B cell (primary cell): ENCODE measurements at regions not wholly inside any gene's neighbourhood (a gene's known extent, or its start where the extent isn't known, plus 50 kb on each side); places are given as distances from the start of the nearest gene placed in this dataset.

Source experiments
- ATAC-seq: fragments of 200-7000 bp; cut with Tn5 transposase; one replicate; pipeline ENCODE4 v1.10.0; 2021; ENCODE audit warnings: low read depth, mild to moderate bottlenecking, moderate number of reproducible peaks, moderate library complexity
- CTCF ChIA-PET: fragments of 350-600 bp; sonication (Branson Sonifier 250); formaldehyde crosslinking; loops from one replicate; lab custom pipeline; 2021; ENCODE audit warnings: antibody characterized with exemption, inconsistent platforms; lab: Charles Lee
- POLR2A ChIA-PET: fragments of 350-600 bp; sonication (Branson Sonifier 250); formaldehyde crosslinking; loops from one replicate; lab custom pipeline; 2021; ENCODE audit warnings: antibody characterized with exemption; lab: Charles Lee
- DNase-seq: peaks from one replicate; pipeline ENCODE4 v3.0.0; 2013
- H2AFZ ChIP-seq: 2 replicates; pipeline ENCODE4 v1.6.1; 2012; ENCODE audit warnings: mild to moderate bottlenecking, low read depth, low read length; ENCODE audit not compliant: insufficient read depth, poor library complexity, severe bottlenecking
- H3K27ac ChIP-seq, 2 donors: 1 replicate in 1 of 2; 2 replicates in 1 of 2; pipeline ENCODE4 v1.5.1; 2012 to 2013; ENCODE audit warnings: low read length in 2 of 2, mild to moderate bottlenecking in 2 of 2, moderate library complexity in 1 of 2
- H3K27me3 ChIP-seq, 4 experiments: fragments of 200-600 bp in 1 of 4; sonication (generic) in 1 of 4; replicated peaks in 1 of 4; 1 replicate in 2 of 4; 2 replicates in 2 of 4; pipeline versions ENCODE4 v1.6.1 to v1.7.0; 2013 to 2016; ENCODE audit warnings: low read length in 3 of 4, mild to moderate bottlenecking in 2 of 4, mixed read lengths in 1 of 4, moderate library complexity in 1 of 4; ENCODE audit not compliant: insufficient read depth in 4 of 4, control insufficient read depth in 3 of 4; ENCODE audit errors: control extremely low read depth in 1 of 4
- H3K36me3 ChIP-seq, 2 experiments: replicated peaks in 1 of 2; 1 replicate in 1 of 2; 2 replicates in 1 of 2; pipeline versions ENCODE4 v1.6.1 to v1.7.1; 2013; ENCODE audit warnings: low read length in 1 of 2; ENCODE audit not compliant: insufficient read depth in 2 of 2, control insufficient read depth in 1 of 2; ENCODE audit errors: control extremely low read depth in 1 of 2, extremely low read depth in 1 of 2
- H3K4me1 ChIP-seq, 2 donors: fragments of 200-600 bp in 1 of 2; sonication (generic) in 1 of 2; 1 replicate in 1 of 2; 2 replicates in 1 of 2; pipeline versions ENCODE4 v1.5.1 to v1.6.1; 2013 to 2017; ENCODE audit warnings: low read length in 2 of 2; ENCODE audit not compliant: control insufficient read depth in 2 of 2, insufficient read depth in 2 of 2
- H3K4me2 ChIP-seq: replicated peaks from 2 replicates; pipeline ENCODE3; 2012; ENCODE audit warnings: mild to moderate bottlenecking, low read depth, low read length; ENCODE audit not compliant: poor library complexity, severe bottlenecking
- H3K4me3 ChIP-seq, 5 experiments: fragments of 200-600 bp in 1 of 5; sonication (generic) in 1 of 5; 1 replicate in 3 of 5; 2 replicates in 2 of 5; pipeline versions ENCODE4 v1.5.1 to v1.7.0; 2011 to 2016; ENCODE audit warnings: low read length in 4 of 5, mild to moderate bottlenecking in 4 of 5, low read depth in 2 of 5, control low read depth in 1 of 5, moderate library complexity in 1 of 5; ENCODE audit not compliant: insufficient read depth in 1 of 5; ENCODE audit errors: control extremely low read depth in 1 of 5, extremely low read depth in 1 of 5
- H3K79me2 ChIP-seq: fragments of 200-600 bp; sonication (generic); one replicate; pipeline ENCODE4 v1.6.0; 2016; ENCODE audit warnings: low read length; ENCODE audit not compliant: control insufficient read depth, insufficient read depth
- H3K9ac ChIP-seq: fragments of 200-600 bp; sonication (generic); 2 replicates; pipeline ENCODE4 v1.6.1; 2017; ENCODE audit warnings: mild to moderate bottlenecking, low read length, moderate library complexity
- H3K9me3 ChIP-seq, 3 donors: one replicate each; pipeline versions ENCODE4 v1.6.1 to v1.7.1; 2013; ENCODE audit warnings: low read length in 2 of 3; ENCODE audit not compliant: control insufficient read depth in 2 of 3, insufficient read depth in 1 of 3; ENCODE audit errors: control extremely low read depth in 1 of 3
- H4K20me1 ChIP-seq: 2 replicates; pipeline ENCODE4 v1.6.0; 2012; ENCODE audit warnings: mild to moderate bottlenecking, low read length; ENCODE audit not compliant: insufficient read depth, control insufficient read depth, poor library complexity, severe bottlenecking
- H3K27ac Mint-ChIP-seq: one replicate; pipeline ENCODE4 v1.8.0; 2021; ENCODE audit warnings: mixed read lengths
- H3K27me3 Mint-ChIP-seq: one replicate; pipeline ENCODE4 v1.8.0; 2021; ENCODE audit warnings: mixed read lengths
- H3K4me1 Mint-ChIP-seq: one replicate; pipeline ENCODE4 v1.8.0; 2021; ENCODE audit warnings: mixed read lengths
- H3K4me3 Mint-ChIP-seq: one replicate; pipeline ENCODE4 v1.8.0; 2021; ENCODE audit warnings: mixed read lengths
- H3K9me3 Mint-ChIP-seq: one replicate; pipeline ENCODE4 v1.8.0; 2022; ENCODE audit warnings: mixed read lengths; ENCODE audit not compliant: insufficient read depth
- EZH2 ChIP-seq: IDR thresholded peaks from 2 replicates; pipeline ENCODE4 v1.6.1; 2012; ENCODE audit warnings: borderline replicate concordance, low read depth, mild to moderate bottlenecking, moderate library complexity, low read length; ENCODE audit not compliant: insufficient read depth, poor library complexity, severe bottlenecking
- WGBS: methylation state at CpG from one replicate; pipeline ENCODE4 v1.1.5; 2013; ENCODE audit warnings: missing lambda C conversion rate; ENCODE audit not compliant: insufficient coverage; 5-methylcytosine and 5-hydroxymethylcytosine counted together
- intact Hi-C: fragments of 100-400 bp; cut with micrococcal nuclease; formaldehyde crosslinking; loops from one replicate; pipeline ENCODE4 v1.10.0; 2022
- TF ChIP-seq, protein P1 (sequence below): fragments of 200-600 bp; IDR thresholded peaks from one replicate; pipeline ENCODE4 v1.8.0; 2022; ENCODE audit warnings: antibody characterized with exemption, mild to moderate bottlenecking

DNA sequence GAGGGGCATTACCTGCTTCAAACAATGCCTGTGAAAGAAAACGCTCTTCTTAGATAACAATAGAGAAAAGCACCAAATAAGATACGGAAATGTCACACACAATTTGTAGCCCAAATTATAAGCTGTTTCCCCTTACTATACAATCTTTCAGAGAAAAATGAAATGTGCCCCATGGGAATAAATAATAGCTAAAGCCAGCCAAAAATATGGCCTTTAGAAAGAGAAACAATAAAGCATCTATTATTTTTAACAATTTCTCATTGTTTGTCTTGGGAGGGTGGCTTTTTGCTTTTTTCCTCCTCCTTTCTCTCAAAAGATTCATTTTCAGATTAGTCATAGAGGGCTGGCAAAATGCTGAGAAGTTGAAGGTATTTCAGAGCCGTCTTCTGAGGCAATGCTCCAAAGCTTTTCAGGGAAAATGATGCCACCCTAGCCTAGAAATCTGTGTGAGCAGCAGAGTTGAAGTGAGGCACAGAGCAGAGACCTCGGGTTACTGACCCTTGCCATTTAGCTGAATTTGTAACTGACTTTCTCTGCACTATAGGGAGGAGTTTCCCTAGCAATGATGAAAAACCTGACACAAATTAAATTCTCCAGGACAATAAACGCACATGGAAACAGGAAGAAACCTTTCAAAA lies 86.3 kb upstream of the PRICKLE2 start:
- POLR2A ChIA-PET, result no interaction called here
- H3K9me3 Mint-ChIP-seq, result no peaks in the 10 kb centered on the region
- TF ChIP-seq, protein P1, sequence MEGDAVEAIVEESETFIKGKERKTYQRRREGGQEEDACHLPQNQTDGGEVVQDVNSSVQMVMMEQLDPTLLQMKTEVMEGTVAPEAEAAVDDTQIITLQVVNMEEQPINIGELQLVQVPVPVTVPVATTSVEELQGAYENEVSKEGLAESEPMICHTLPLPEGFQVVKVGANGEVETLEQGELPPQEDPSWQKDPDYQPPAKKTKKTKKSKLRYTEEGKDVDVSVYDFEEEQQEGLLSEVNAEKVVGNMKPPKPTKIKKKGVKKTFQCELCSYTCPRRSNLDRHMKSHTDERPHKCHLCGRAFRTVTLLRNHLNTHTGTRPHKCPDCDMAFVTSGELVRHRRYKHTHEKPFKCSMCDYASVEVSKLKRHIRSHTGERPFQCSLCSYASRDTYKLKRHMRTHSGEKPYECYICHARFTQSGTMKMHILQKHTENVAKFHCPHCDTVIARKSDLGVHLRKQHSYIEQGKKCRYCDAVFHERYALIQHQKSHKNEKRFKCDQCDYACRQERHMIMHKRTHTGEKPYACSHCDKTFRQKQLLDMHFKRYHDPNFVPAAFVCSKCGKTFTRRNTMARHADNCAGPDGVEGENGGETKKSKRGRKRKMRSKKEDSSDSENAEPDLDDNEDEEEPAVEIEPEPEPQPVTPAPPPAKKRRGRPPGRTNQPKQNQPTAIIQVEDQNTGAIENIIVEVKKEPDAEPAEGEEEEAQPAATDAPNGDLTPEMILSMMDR, result no peak
- no peak for TF ChIP-seq EZH2
- no peaks in the 10 kb centered on the region for H3K36me3 ChIP-seq
- H3K79me2 ChIP-seq, result no peaks in the 10 kb centered on the region
- no peak overlapping the region for H3K4me3 Mint-ChIP-seq
- H3K27ac ChIP-seq, result no peak overlapping the region
- DNase-seq (no peak), ATAC-seq (no peak)
- no peaks in the 10 kb centered on the region for H3K9me3 ChIP-seq
- H3K4me1 ChIP-seq, result no peaks in the 10 kb centered on the region
- H3K27me3 ChIP-seq, result no peaks in the 10 kb centered on the region
- no peak overlapping the region for H3K4me2 ChIP-seq
- no peak overlapping the region for H3K27ac Mint-ChIP-seq
- no peak overlapping the region for H3K9ac ChIP-seq
- H3K27me3 Mint-ChIP-seq, result no peaks in the 10 kb centered on the region
- WGBS, result 50% methylated on average over 1 of the region's 5 CpGs
- H3K4me1 Mint-ChIP-seq, result no peaks in the 10 kb centered on the region
- CTCF ChIA-PET, result no interaction called here
- no peak overlapping the region for H2AFZ ChIP-seq
- no peaks in the 10 kb centered on the region for H4K20me1 ChIP-seq
- H3K4me3 ChIP-seq, result no peak overlapping the region
- intact Hi-C loops, result no loop called here

DNA sequence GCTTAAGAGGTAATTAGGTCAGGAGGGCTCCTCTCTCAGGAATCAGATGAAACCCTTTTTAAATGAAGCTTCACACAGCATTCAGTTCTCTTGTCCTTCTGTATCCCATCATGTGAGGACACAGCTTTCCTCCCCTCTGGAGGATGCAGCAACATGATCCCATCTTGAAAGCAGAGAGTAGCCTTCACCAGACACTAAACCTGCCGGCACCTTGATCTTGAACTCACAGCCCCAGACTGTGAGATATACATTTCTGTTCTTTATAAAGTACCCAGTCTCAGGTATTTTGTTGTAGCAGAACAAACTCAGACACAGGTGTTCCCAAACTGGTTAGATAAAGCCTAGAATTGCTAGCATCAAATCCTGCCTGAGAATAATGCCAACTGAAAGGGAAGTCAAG lies 83.7 kb upstream of the PRICKLE2 start:
- CTCF ChIA-PET, result no interaction called here

More for the DNA sequence above, 83.7 kb upstream of the PRICKLE2 start:
- H4K20me1 ChIP-seq, result no peaks in the 10 kb centered on the region
- DNase-seq (no peak), ATAC-seq (no peak)
- POLR2A ChIA-PET, result no interaction called here
- no peak overlapping the region for H3K27ac Mint-ChIP-seq
- H3K36me3 ChIP-seq, result no peaks in the 10 kb centered on the region
- H2AFZ ChIP-seq, result no peak overlapping the region
- WGBS, result no CpG with 5 or more reads among the region's 1 CpG
- no peak overlapping the region for H3K9ac ChIP-seq
- H3K27me3 Mint-ChIP-seq, result no peaks in the 10 kb centered on the region
- H3K4me3 Mint-ChIP-seq, result no peak overlapping the region
- intact Hi-C loops, result no loop called here
- H3K9me3 ChIP-seq, result peaks cover 0 to 2% (median 0%) of the 10 kb centered on the region in 3 donors
- H3K79me2 ChIP-seq, result no peaks in the 10 kb centered on the region
- H3K27ac ChIP-seq, result no peak overlapping the region
- no peaks in the 10 kb centered on the region for H3K4me1 ChIP-seq
- no peaks in the 10 kb centered on the region for H3K27me3 ChIP-seq
- H3K4me1 Mint-ChIP-seq, result no peaks in the 10 kb centered on the region
- H3K4me3 ChIP-seq, result no peak overlapping the region
- H3K9me3 Mint-ChIP-seq, result no peaks in the 10 kb centered on the region
- TF ChIP-seq, protein P1, result no peak
- TF ChIP-seq EZH2, result no peak
- no peak overlapping the region for H3K4me2 ChIP-seq
